Transverse colon (tissue), 4 donors: ENCODE measurements at regions not wholly inside any gene's neighbourhood (a gene's known extent, or its start where the extent isn't known, plus 50 kb on each side); places are given as distances from the start of the nearest gene placed in this dataset.
A peak's percentile ranks its signal among the peaks of the same experiment; 100 is the strongest.

Source experiments
- DNase-seq: peaks from one replicate; pipeline ENCODE4 v3.0.0-alpha.2; 2019
- H3K27ac ChIP-seq, 4 donors: fragments of 200-600 bp; sonication (generic); 2 replicates each; pipeline ENCODE4 v1.5.1; 2016 to 2018; ENCODE audit warnings: inconsistent platforms in 4 of 4
- H3K27me3 ChIP-seq: fragments of 200-600 bp; sonication (generic); 2 replicates; pipeline ENCODE4 v1.5.1; 2017; ENCODE audit warnings: inconsistent platforms
- H3K36me3 ChIP-seq, 4 donors: fragments of 200-600 bp; sonication (generic); 2 replicates each; pipeline ENCODE4 v1.5.1; 2017 to 2019; ENCODE audit warnings: inconsistent platforms in 4 of 4
- H3K4me1 ChIP-seq, 4 donors: fragments of 200-600 bp; sonication (generic); 2 replicates each; pipeline ENCODE4 v1.5.1; 2017 to 2020; ENCODE audit warnings: inconsistent platforms in 4 of 4
- H3K4me3 ChIP-seq, 4 donors: fragments of 200-600 bp; sonication (generic); 1 replicate in 1 of 4; 2 replicates in 3 of 4; pipeline versions ENCODE4 v1.5.1 to v1.6.1; 2017 to 2019; ENCODE audit warnings: inconsistent platforms in 4 of 4
- H3K9me3 ChIP-seq, 2 donors: fragments of 200-600 bp; sonication (generic); 2 replicates each; pipeline ENCODE4 v1.5.1; 2017 to 2019; ENCODE audit warnings: inconsistent platforms in 2 of 2
- CTCF ChIP-seq, 5 experiments: fragments of 200-600 bp in 3 of 5; fragments of 450-650 bp in 2 of 5; sonication (generic) in 3 of 5; IDR thresholded peaks; 1 replicate in 2 of 5; 2 replicates in 3 of 5; pipeline ENCODE4 v1.5.1; 2016 to 2017; ENCODE audit warnings: antibody characterized with exemption in 5 of 5, inconsistent platforms in 3 of 5, mild to moderate bottlenecking in 2 of 5, moderate library complexity in 1 of 5
- EP300 ChIP-seq: sonication (generic); formaldehyde crosslinking; IDR thresholded peaks from one replicate; pipeline ENCODE4 v1.6.1; 2017; ENCODE audit warnings: antibody characterized with exemption, low read depth
- POLR2A ChIP-seq: fragments of 450-650 bp; IDR thresholded peaks from one replicate; pipeline ENCODE4 v1.6.1; 2016; ENCODE audit warnings: antibody characterized with exemption, mild to moderate bottlenecking, moderate library complexity
- POLR2AphosphoS5 ChIP-seq, 3 donors: sonication (generic); formaldehyde crosslinking; IDR thresholded peaks; one replicate each; pipeline ENCODE4 v1.6.1; 2016; ENCODE audit warnings: antibody characterized with exemption in 3 of 3
- WGBS, 2 donors: methylation state at CpG; one replicate each; pipeline ENCODE4 v1.1.5; 2018; ENCODE audit warnings: low coverage in 1 of 2; 5-methylcytosine and 5-hydroxymethylcytosine counted together
- in situ Hi-C, 4 donors: fragments of 200-750 bp; cut with MboI; loops; one replicate each; pipeline versions ENCODE4 v1.15.0 to v1.15.1; 2017; ENCODE audit warnings: low sequenced_read_pairs in 3 of 4, low pct_ligation_motif_present in 1 of 4, low pct_unique_long_range_greater_than_20kb in 1 of 4
- intact Hi-C: fragments of 100-400 bp; cut with DNase I; formaldehyde crosslinking; loops from one replicate; pipeline ENCODE4 v1.15.1; 2023; ENCODE audit warnings: low total_unique reads

- TF ChIP-seq POLR2AphosphoS5 (IDR thresholded peaks at IDR 0.05) (peak in 2 of 3 donors; percentile 12 to 27), EP300 (peak; percentile 36), POLR2A (no peak)
- H3K9me3 ChIP-seq = no peaks in the 10 kb centered on the region
- peak overlapping the region in 2 of 4 donors; percentile 26 to 30 for H3K27ac ChIP-seq
- H3K36me3 ChIP-seq = no peaks in the 10 kb centered on the region
- in situ Hi-C loops (no loop called here), intact Hi-C loops (no loop called here)
- no peak for DNase-seq
- WGBS, 2 donors = 34 to 35% methylated on average over 5 to 8 of the region's 8 CpGs
- no peaks in the 10 kb centered on the region for H3K4me1 ChIP-seq
- H3K4me3 ChIP-seq = no peak overlapping the region
- peaks cover 7% of the 10 kb centered on the region for H3K27me3 ChIP-seq
These were observed 112.5 kb upstream of the PRNP start for GRCh38 chr20:4573564-4574355.

- 61 to 77% methylated on average over 7 to 8 of the region's 8 CpGs for WGBS, 2 donors
- Histone ChIP-seq H3K9me3 (no peaks in the 10 kb centered on the region), H3K27me3 (peaks cover 6% of the 10 kb centered on the region), H3K4me3 (no peak overlapping the region), H3K27ac (no peak overlapping the region), H3K4me1 (no peaks in the 10 kb centered on the region), H3K36me3 (no peaks in the 10 kb centered on the region)
- no peak for TF ChIP-seq POLR2AphosphoS5 (IDR thresholded peaks at IDR 0.05)
- no peak for TF ChIP-seq CTCF (IDR thresholded peaks at IDR 0.05)
- no peak for TF ChIP-seq EP300
- TF ChIP-seq POLR2A = no peak
- DNase-seq = no peak
- in situ Hi-C loops = no loop called here
- intact Hi-C loops = no loop called here
These were observed 114.3 kb upstream of the PRNP start for GRCh38 chr20:4571759-4572531.

GRCh38 chr20:4569865-4570264 is 116.4 kb upstream of the PRNP start:
- Histone ChIP-seq H3K4me1 (no peaks in the 10 kb centered on the region), H3K4me3 (no peak overlapping the region), H3K36me3 (no peaks in the 10 kb centered on the region), H3K27me3 (no peaks in the 10 kb centered on the region), H3K27ac (no peak overlapping the region), H3K9me3 (no peaks in the 10 kb centered on the region)
- intact Hi-C loops (no loop called here), in situ Hi-C loops (no loop called here)
- TF ChIP-seq CTCF (IDR thresholded peaks at IDR 0.05) = no peak
- TF ChIP-seq POLR2A = no peak
- DNase-seq = no peak
- 51 to 54% methylated on average over 3 of the region's 3 CpGs for whole genome bisulfite sequencing, 2 donors

GRCh38 chr20:4569092-4569491 is 117.2 kb upstream of the PRNP start:
- TF ChIP-seq POLR2AphosphoS5 (IDR thresholded peaks at IDR 0.05) = no peak
- no peak for TF ChIP-seq CTCF (IDR thresholded peaks at IDR 0.05)
- no peak for TF ChIP-seq POLR2A
- TF ChIP-seq EP300 = no peak
- H3K4me1 ChIP-seq = no peaks in the 10 kb centered on the region
- no peak overlapping the region for H3K4me3 ChIP-seq
- in situ Hi-C loops = no loop called here
- no peaks in the 10 kb centered on the region for H3K36me3 ChIP-seq
- H3K27ac ChIP-seq = no peak overlapping the region
- DNase-seq = no peak
- intact Hi-C loops = no loop called here
- H3K9me3 ChIP-seq = no peaks in the 10 kb centered on the region
- no peaks in the 10 kb centered on the region for H3K27me3 ChIP-seq
- WGBS, 2 donors = 64 to 100% methylated on average over 1 to 2 of the region's 2 CpGs
